NB4 (cell line): ENCODE measurements at regions not wholly inside any gene's neighbourhood (a gene's known extent, or its start where the extent isn't known, plus 50 kb on each side); places are given as distances from the start of the nearest gene placed in this dataset.

Experiments used
- DNase-seq: peaks from one replicate; pipeline ENCODE4 v3.0.0; 2010; ENCODE audit warnings: low read depth
- H3K4me3 ChIP-seq: one replicate; pipeline ENCODE4 v1.5.1; 2011; ENCODE audit warnings: mild to moderate bottlenecking, low read depth, low read length, moderate library complexity
- CTCF ChIP-seq: IDR thresholded peaks from one replicate; pipeline ENCODE4 v1.5.1; 2012; ENCODE audit warnings: low read depth, low read length
- MAX ChIP-seq: IDR thresholded peaks from 2 replicates; pipeline ENCODE4 v1.6.1; 2011; ENCODE audit warnings: low read depth, low read length
- MYC ChIP-seq: IDR thresholded peaks from 2 replicates; pipeline ENCODE4 v1.6.1; 2011; ENCODE audit warnings: low read depth, low read length
- POLR2A ChIP-seq: IDR thresholded peaks from 2 replicates; pipeline ENCODE4 v1.6.1; 2011; ENCODE audit warnings: mild to moderate bottlenecking; ENCODE audit not compliant: insufficient read length; ENCODE audit errors: extremely low read depth

- TF ChIP-seq MYC (no peak), POLR2A (no peak), CTCF (no peak), MAX (no peak)
- DNase-seq: peak; percentile 83
- H3K4me3 ChIP-seq: no peak overlapping the region
Observed at GRCh38 chr11:10918698-10919097, 60.8 kb upstream of the ZBED5 start.

- no peak overlapping the region for H3K4me3 ChIP-seq
- TF ChIP-seq MAX (no peak), POLR2A (no peak), MYC (no peak), CTCF (no peak)
- DNase-seq: peak; percentile 53
Observed at GRCh38 chr11:10918275-10918674, 60.4 kb upstream of the ZBED5 start.

- no peak for TF ChIP-seq MAX
- TF ChIP-seq MYC: no peak
- no peak for TF ChIP-seq POLR2A
- TF ChIP-seq CTCF: no peak
- no peak for DNase-seq
- H3K4me3 ChIP-seq: no peak overlapping the region
Observed at GRCh38 chr11:10917802-10918201, 59.9 kb upstream of the ZBED5 start.

- TF ChIP-seq MYC: no peak
- no peak for TF ChIP-seq CTCF
- TF ChIP-seq POLR2A: no peak
- TF ChIP-seq MAX: no peak
Observed at GRCh38 chr11:10916665-10917064, 58.8 kb upstream of the ZBED5 start.

GRCh38 chr11:10914050-10914449 is 56.2 kb upstream of the ZBED5 start:
- H3K4me3 ChIP-seq: no peak overlapping the region
- no peak for TF ChIP-seq MYC
- no peak for TF ChIP-seq CTCF
- TF ChIP-seq MAX: no peak
- TF ChIP-seq POLR2A: no peak
- no peak for DNase-seq

More at GRCh38 chr11:10916665-10917064, 58.8 kb upstream of the ZBED5 start:
- H3K4me3 ChIP-seq: no peak overlapping the region
- no peak for DNase-seq

- H3K4me3 ChIP-seq: no peak overlapping the region
- DNase-seq: no peak
- no peak for TF ChIP-seq CTCF
- no peak for TF ChIP-seq MAX
- TF ChIP-seq MYC: no peak
- TF ChIP-seq POLR2A: no peak
Observed at GRCh38 chr11:10913075-10913474, 55.2 kb upstream of the ZBED5 start.
